Thoracic aorta (tissue), 2 donors: ENCODE measurements at regions not wholly inside any gene's neighbourhood (a gene's known extent, or its start where the extent isn't known, plus 50 kb on each side); places are given as distances from the start of the nearest gene placed in this dataset.
A peak's percentile ranks its signal among the peaks of the same experiment; 100 is the strongest.

Experiments used
- ATAC-seq: fragments of 150-250 bp; one replicate; pipeline ENCODE4 v1.8.0; 2017; ENCODE audit warnings: low read depth; ENCODE audit not compliant: insufficient number of reproducible peaks, low FRiP score
- DNase-seq: peaks from one replicate; pipeline ENCODE4 v3.0.0-alpha.2; 2020; ENCODE audit warnings: low spot score
- H3K27ac ChIP-seq, 2 donors: fragments of 200-600 bp; sonication (generic); 1 replicate in 1 of 2; 2 replicates in 1 of 2; pipeline ENCODE4 v1.5.1; 2016; ENCODE audit warnings: mild to moderate bottlenecking in 2 of 2, moderate library complexity in 2 of 2
- H3K27me3 ChIP-seq: fragments of 200-600 bp; sonication (generic); replicated peaks from 2 replicates; pipeline ENCODE4 v1.6.0; 2016; ENCODE audit warnings: mild to moderate bottlenecking; ENCODE audit not compliant: insufficient read depth
- H3K36me3 ChIP-seq: fragments of 200-600 bp; sonication (generic); one replicate; pipeline ENCODE4 v1.5.1; 2016
- H3K4me1 ChIP-seq, 2 donors: fragments of 200-600 bp; sonication (generic); 1 replicate in 1 of 2; 2 replicates in 1 of 2; pipeline versions ENCODE4 v1.5.1 to v1.6.0; 2016; ENCODE audit warnings: low read depth in 2 of 2, mild to moderate bottlenecking in 1 of 2; ENCODE audit not compliant: control insufficient read depth in 1 of 2
- H3K4me3 ChIP-seq: fragments of 200-600 bp; sonication (generic); 2 replicates; pipeline ENCODE4 v1.5.1; 2016; ENCODE audit warnings: mild to moderate bottlenecking
- H3K9me3 ChIP-seq: fragments of 200-600 bp; sonication (generic); 2 replicates; pipeline ENCODE4 v1.5.1; 2016
- TF ChIP-seq, protein P1 (sequence below): fragments of 200-600 bp; sonication (generic); IDR thresholded peaks from one replicate; pipeline ENCODE4 v1.5.1; 2019; ENCODE audit warnings: antibody characterized with exemption

DNA sequence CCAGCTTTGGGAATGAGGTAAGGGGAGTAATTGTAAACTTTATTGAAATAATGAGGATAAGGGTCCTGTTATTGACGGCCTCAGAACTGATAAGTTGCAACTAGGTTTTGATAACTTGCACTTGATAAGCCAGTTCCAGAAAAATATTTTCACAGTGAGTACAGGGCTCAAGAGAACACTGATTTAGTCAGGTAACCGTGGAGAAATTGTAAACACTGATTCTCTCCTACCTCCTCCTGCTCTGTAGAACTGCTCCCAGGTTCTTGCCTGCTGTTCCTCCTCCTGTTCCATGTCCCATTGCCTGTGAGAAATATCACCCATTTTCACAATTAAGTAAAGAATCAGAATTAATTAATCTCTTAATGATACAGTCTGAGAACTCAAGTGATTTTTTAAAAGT lies 55.0 kb upstream of the CXXC4 start:
- TF ChIP-seq, protein P1, sequence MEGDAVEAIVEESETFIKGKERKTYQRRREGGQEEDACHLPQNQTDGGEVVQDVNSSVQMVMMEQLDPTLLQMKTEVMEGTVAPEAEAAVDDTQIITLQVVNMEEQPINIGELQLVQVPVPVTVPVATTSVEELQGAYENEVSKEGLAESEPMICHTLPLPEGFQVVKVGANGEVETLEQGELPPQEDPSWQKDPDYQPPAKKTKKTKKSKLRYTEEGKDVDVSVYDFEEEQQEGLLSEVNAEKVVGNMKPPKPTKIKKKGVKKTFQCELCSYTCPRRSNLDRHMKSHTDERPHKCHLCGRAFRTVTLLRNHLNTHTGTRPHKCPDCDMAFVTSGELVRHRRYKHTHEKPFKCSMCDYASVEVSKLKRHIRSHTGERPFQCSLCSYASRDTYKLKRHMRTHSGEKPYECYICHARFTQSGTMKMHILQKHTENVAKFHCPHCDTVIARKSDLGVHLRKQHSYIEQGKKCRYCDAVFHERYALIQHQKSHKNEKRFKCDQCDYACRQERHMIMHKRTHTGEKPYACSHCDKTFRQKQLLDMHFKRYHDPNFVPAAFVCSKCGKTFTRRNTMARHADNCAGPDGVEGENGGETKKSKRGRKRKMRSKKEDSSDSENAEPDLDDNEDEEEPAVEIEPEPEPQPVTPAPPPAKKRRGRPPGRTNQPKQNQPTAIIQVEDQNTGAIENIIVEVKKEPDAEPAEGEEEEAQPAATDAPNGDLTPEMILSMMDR: no peak

DNA sequence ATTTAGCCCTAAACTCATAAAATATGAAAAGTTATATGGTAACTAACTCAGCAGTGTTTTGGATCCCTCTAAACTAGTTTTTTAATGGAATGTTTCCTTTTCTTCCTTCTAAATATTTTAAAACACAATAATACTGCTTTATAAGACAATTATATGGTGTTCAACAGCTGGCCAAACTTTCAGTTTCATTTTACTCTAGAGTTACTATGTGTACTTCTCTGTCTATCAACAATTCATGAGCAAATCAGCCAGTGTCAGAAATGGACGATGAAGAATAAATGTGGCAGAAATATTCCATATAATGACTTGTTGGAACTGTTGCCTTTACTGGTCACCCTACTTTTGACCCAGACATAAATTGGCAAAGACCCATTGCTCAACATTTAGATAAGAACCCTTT lies 64.8 kb upstream of the CXXC4 start:
- Histone ChIP-seq H3K36me3 (no peaks in the 10 kb centered on the region), H3K9me3 (no peaks in the 10 kb centered on the region), H3K27ac (no peak overlapping the region), H3K4me3 (peak overlapping the region; percentile 14), H3K4me1 (no peaks in the 10 kb centered on the region), H3K27me3 (no peaks in the 10 kb centered on the region)
- DNase-seq (no peak), ATAC-seq (no peak)
- TF ChIP-seq, protein P1: no peak

More for the DNA sequence above, 55.0 kb upstream of the CXXC4 start:
- Histone ChIP-seq H3K27me3 (no peaks in the 10 kb centered on the region), H3K4me3 (no peak overlapping the region), H3K27ac (no peak overlapping the region), H3K9me3 (no peaks in the 10 kb centered on the region), H3K36me3 (no peaks in the 10 kb centered on the region), H3K4me1 (no peaks in the 10 kb centered on the region)
- no peak for DNase-seq
- ATAC-seq: no peak

DNA sequence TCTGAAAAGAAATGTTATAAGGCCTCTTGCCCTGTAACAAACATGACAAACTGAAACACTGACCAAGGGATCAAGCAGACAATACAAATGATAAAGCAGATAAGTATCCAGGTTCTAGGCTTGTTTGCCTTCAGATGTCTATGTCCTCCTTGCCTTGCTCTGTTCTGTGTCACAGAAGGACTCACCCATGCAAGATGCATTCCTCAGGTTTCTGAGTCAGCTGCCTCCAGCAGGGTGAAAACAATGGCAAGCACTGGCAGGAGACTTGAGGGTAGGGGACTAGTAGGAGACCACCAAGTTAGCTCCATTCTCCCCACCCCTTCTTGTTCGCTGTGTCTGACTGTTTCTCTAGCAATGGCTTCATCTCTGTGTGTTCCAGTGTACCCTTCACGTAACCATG lies 76.6 kb upstream of the CXXC4 start:
- no peak for ATAC-seq
- Histone ChIP-seq H3K4me1 (no peaks in the 10 kb centered on the region), H3K36me3 (no peaks in the 10 kb centered on the region), H3K27me3 (no peaks in the 10 kb centered on the region), H3K27ac (no peak overlapping the region), H3K9me3 (no peaks in the 10 kb centered on the region), H3K4me3 (no peak overlapping the region)
- TF ChIP-seq, protein P1: no peak
- DNase-seq: no peak

DNA sequence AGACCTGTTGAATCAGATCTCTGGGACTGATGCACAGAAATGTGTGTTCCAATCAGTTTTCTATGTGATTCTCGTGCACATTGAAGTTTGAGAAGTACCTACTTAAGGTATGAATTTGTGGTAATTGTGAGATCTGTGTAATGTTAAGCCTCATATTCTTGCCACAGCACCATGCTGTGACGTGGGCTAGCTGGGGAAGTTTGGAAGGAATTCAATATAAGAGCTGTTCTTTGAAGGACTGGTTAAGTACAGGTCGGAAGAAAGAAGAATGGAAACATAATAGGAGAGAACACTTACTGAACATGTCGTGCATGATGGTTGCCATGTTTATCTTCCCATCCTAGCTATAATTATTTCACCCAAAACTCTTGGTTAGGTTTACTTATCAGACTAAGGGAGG lies 79.7 kb upstream of the CXXC4 start:
- no peak overlapping the region for H3K27ac ChIP-seq
- no peaks in the 10 kb centered on the region for H3K36me3 ChIP-seq
- H3K4me3 ChIP-seq: no peak overlapping the region
- H3K4me1 ChIP-seq: no peaks in the 10 kb centered on the region
- H3K9me3 ChIP-seq: no peaks in the 10 kb centered on the region
- ATAC-seq: no peak
- no peaks in the 10 kb centered on the region for H3K27me3 ChIP-seq
- TF ChIP-seq, protein P1: no peak
- no peak for DNase-seq

DNA sequence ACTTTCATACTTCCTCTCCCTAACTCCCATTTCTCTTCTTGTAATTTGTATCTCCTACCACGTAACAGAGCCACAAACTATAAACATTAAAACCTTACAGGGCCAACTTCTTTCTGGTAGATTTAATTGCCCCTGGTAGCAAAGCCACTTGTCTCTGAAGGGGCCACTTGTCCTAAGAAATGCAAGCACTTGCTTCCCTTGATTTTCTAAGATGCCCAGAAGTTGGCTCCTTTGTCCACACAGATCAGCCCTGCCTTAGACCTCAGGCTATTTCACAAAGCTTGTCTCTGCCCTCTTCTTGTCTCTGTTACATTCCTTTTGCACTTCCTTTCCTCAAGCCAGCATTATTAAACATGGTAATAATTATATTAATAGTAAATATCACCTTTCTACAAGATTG lies 80.6 kb upstream of the CXXC4 start:
- DNase-seq: no peak
- TF ChIP-seq, protein P1: no peak
- H3K4me3 ChIP-seq: no peak overlapping the region
- H3K27ac ChIP-seq: no peak overlapping the region
- H3K9me3 ChIP-seq: no peaks in the 10 kb centered on the region
- no peak for ATAC-seq
- no peaks in the 10 kb centered on the region for H3K27me3 ChIP-seq
- no peaks in the 10 kb centered on the region for H3K36me3 ChIP-seq
- no peaks in the 10 kb centered on the region for H3K4me1 ChIP-seq
